SK-N-SH (cell line): ENCODE measurements at regions not wholly inside any gene's neighbourhood (a gene's known extent, or its start where the extent isn't known, plus 50 kb on each side); places are given as distances from the start of the nearest gene placed in this dataset.

Source experiments
- CTCF ChIA-PET: fragments of 300-600, 350-600 bp; formaldehyde crosslinking; extraction: SDS; loops from one replicate; lab custom pipeline; 2021; lab: Yijun Ruan, JAX
- POLR2A ChIA-PET: fragments of 350-600 bp; sonication (Branson Sonifier 250); formaldehyde crosslinking; extraction: SDS; loops from one replicate; lab custom pipeline; 2020; ENCODE audit warnings: antibody characterized with exemption, inconsistent platforms; lab: Yijun Ruan, JAX
- DNase-seq: peaks from one replicate; pipeline ENCODE4 v3.0.0; 2012
- H2AFZ ChIP-seq: fragments of 200-600 bp; sonication (generic); 2 replicates; pipeline ENCODE4 v1.8.1; 2016; ENCODE audit warnings: antibody characterized with exemption, mild to moderate bottlenecking, low read depth
- H3F3A ChIP-seq: fragments of 200-600 bp; sonication (generic); replicated peaks from 2 replicates; pipeline ENCODE3; 2016; ENCODE audit warnings: antibody characterized with exemption, mild to moderate bottlenecking; ENCODE audit not compliant: insufficient read depth
- H3K27ac ChIP-seq, 2 experiments: fragments of 200-500 bp in 1 of 2; fragments of 200-600 bp in 1 of 2; sonication (Bioruptor generic) in 1 of 2; sonication (generic), shearing (Covaris generic) in 1 of 2; 2 replicates each; pipeline versions ENCODE4 v1.5.1 to v1.6.1; 2014 to 2016; ENCODE audit warnings: low read depth in 2 of 2, inconsistent platforms in 1 of 2, low read length in 1 of 2, mild to moderate bottlenecking in 1 of 2, mixed read lengths in 1 of 2
- H3K27me3 ChIP-seq: fragments of 200-600 bp; sonication (generic), shearing (Covaris generic); 2 replicates; pipeline ENCODE4 v1.6.1; 2016; ENCODE audit warnings: mixed run types; ENCODE audit not compliant: insufficient read depth
- H3K36me3 ChIP-seq, 2 experiments: fragments of 200-500 bp in 1 of 2; fragments of 200-600 bp in 1 of 2; sonication (Bioruptor generic) in 1 of 2; sonication (generic) in 1 of 2; replicated peaks in 1 of 2; 2 replicates each; pipeline versions ENCODE3 to v1.5.1; 2014 to 2016; ENCODE audit warnings: low read length in 1 of 2, mild to moderate bottlenecking in 1 of 2; ENCODE audit not compliant: insufficient read depth in 2 of 2, control insufficient read depth in 1 of 2
- H3K4me1 ChIP-seq, 2 experiments: fragments of 200-500 bp in 1 of 2; fragments of 200-600 bp in 1 of 2; sonication (Bioruptor generic) in 1 of 2; sonication (generic), shearing (Covaris generic) in 1 of 2; 2 replicates each; pipeline versions ENCODE4 v1.5.1 to v1.6.1; 2014 to 2016; ENCODE audit warnings: low read depth in 1 of 2, low read length in 1 of 2, mixed run types in 1 of 2; ENCODE audit not compliant: insufficient read depth in 2 of 2, control insufficient read depth in 1 of 2
- H3K4me2 ChIP-seq: fragments of 200-600 bp; sonication (generic), shearing (Covaris generic); 2 replicates; pipeline ENCODE4 v1.6.1; 2017; ENCODE audit warnings: mixed run types
- H3K4me3 ChIP-seq, 2 experiments: fragments of 200-500 bp in 1 of 2; fragments of 200-600 bp in 1 of 2; sonication (Bioruptor generic) in 1 of 2; sonication (generic), shearing (Covaris generic) in 1 of 2; 2 replicates each; pipeline versions ENCODE4 v1.5.1 to v1.8.1; 2014 to 2016; ENCODE audit warnings: low read depth in 2 of 2, inconsistent platforms in 1 of 2, low read length in 1 of 2, mild to moderate bottlenecking in 1 of 2, mixed read lengths in 1 of 2, moderate library complexity in 1 of 2
- H3K79me2 ChIP-seq: fragments of 200-600 bp; sonication (generic); 2 replicates; pipeline ENCODE4 v1.8.1; 2017; ENCODE audit warnings: mild to moderate bottlenecking; ENCODE audit not compliant: insufficient read depth
- H3K9ac ChIP-seq: fragments of 200-600 bp; sonication (generic); 2 replicates; pipeline ENCODE4 v1.6.1; 2017; ENCODE audit warnings: mixed run types
- H3K9me2 ChIP-seq: fragments of 200-600 bp; sonication (generic); 2 replicates; pipeline ENCODE4 v1.6.1; 2017; ENCODE audit warnings: mixed run types
- H3K9me3 ChIP-seq: fragments of 200-600 bp; sonication (generic); 2 replicates; pipeline ENCODE4 v1.6.1; 2017; ENCODE audit warnings: mixed run types, mild to moderate bottlenecking, moderate library complexity
- H4K20me1 ChIP-seq: fragments of 200-600 bp; sonication (generic); 2 replicates; pipeline ENCODE4 v1.6.1; 2017; ENCODE audit warnings: mild to moderate bottlenecking, mixed run types; ENCODE audit not compliant: insufficient read depth
- CHD2 ChIP-seq: fragments of 150-350 bp; IDR thresholded peaks from 2 replicates; pipeline ENCODE4 v1.6.1; 2018; ENCODE audit warnings: low read length; ENCODE audit not compliant: partially characterized antibody
- FOXJ3 ChIP-seq: sonication (generic); formaldehyde crosslinking; IDR thresholded peaks from 2 replicates; pipeline ENCODE4 v1.5.1; 2020; ENCODE audit warnings: mild to moderate bottlenecking, missing genetic modification reagents
- GATA2 ChIP-seq: sonication (generic); formaldehyde crosslinking; IDR thresholded peaks from 2 replicates; pipeline ENCODE4 v1.5.0; 2020; ENCODE audit warnings: mild to moderate bottlenecking, missing genetic modification reagents
- MAX ChIP-seq: IDR thresholded peaks from 2 replicates; pipeline ENCODE4 v1.4.0; 2012; ENCODE audit warnings: low read depth
- MEF2A ChIP-seq: IDR thresholded peaks from 2 replicates; pipeline ENCODE4 v1.4.0; 2012; ENCODE audit warnings: low read depth, borderline replicate concordance
- NFIC ChIP-seq: IDR thresholded peaks from 2 replicates; pipeline ENCODE4 v1.4.0; 2012; ENCODE audit warnings: borderline replicate concordance
- PBX3 ChIP-seq: IDR thresholded peaks from 2 replicates; pipeline ENCODE4; 2012
- RAD21 ChIP-seq: IDR thresholded peaks from 2 replicates; pipeline ENCODE4 v1.6.1; 2012; ENCODE audit warnings: mild to moderate bottlenecking, low read length
- REST ChIP-seq: IDR thresholded peaks from 2 replicates; pipeline ENCODE4 v1.6.1; 2012; ENCODE audit warnings: mild to moderate bottlenecking, low read depth, low read length, moderate library complexity
- SMC3 ChIP-seq: IDR thresholded peaks from 2 replicates; pipeline ENCODE4 v1.6.1; 2012; ENCODE audit warnings: low read depth, low read length, improper control_type of control experiment
- WGBS: methylation state at CpG from one replicate; pipeline ENCODE4 v1.1.6; 2017; ENCODE audit warnings: low lambda C conversion rate; 5-methylcytosine and 5-hydroxymethylcytosine counted together
- TF ChIP-seq, protein P1 (sequence below): fragments of 150-350 bp; IDR thresholded peaks from 2 replicates; pipeline ENCODE4 v1.6.1; 2016; ENCODE audit warnings: mild to moderate bottlenecking, low read depth, low read length
- TF ChIP-seq, protein P2 (sequence below): fragments of 200-600 bp; sonication (generic); IDR thresholded peaks from 2 replicates; pipeline ENCODE4 v1.6.1; 2017; ENCODE audit warnings: antibody characterized with exemption, mild to moderate bottlenecking, moderate library complexity

DNA sequence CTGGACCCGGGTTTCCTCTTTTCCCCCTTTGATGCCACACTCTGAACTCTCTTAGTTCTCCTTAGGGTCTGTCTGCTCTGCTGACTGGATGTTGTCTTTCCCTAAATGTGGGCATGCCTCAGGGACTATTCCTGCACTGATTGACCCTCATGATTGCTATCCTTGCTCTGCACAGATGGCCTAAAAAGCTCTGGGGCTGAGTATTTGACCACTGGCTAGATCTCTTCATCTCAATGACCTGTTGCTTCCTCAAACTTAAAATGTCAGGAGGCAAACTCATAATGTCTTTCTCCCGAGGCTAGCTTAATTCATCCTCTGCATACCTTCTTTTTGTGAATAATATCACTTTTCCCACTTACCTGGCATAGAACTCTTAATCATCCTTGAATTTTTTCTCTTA, 157.4 kb downstream of the GATB start (continued):
- TF ChIP-seq REST (no peak), MAX (no peak)
- TF ChIP-seq, all 33 proteins: peak for 0

DNA sequence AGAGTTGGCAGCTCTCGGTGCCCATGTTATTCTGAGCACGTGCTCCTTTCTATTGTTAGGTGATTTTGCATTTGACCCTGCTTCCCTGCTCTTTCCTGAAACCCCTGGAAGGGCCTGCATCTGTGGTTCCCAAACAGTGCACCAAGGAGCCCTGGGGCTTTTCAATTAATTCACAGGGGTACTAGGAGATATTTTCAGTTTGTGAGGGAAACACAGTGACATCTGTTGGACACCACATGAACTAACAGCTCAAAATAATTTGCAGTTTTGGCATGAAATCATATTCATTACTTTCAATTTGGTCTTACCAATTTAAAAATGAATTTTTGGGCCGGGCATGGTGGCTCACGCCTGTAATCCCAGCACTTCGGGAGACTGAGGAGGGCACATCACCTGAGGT, 156.6 kb downstream of the GATB start:
- 0 out of 4 replicates have a peak overlapping the region, but pooled peaks of 1 of the 2 experiments have one; percentile 26 for H3K27ac ChIP-seq
- H3K9me3 ChIP-seq: no peaks in the 10 kb centered on the region
- peaks cover 0 to 22% of the 10 kb centered on the region in 2 experiments; a peak in 2 of 4 replicates for H3K4me1 ChIP-seq
- H3F3A ChIP-seq: no peaks in the 10 kb centered on the region
- peak; percentile 48 for DNase-seq
- WGBS: 57% methylated on average over 5 of the region's 5 CpGs
- TF ChIP-seq SMC3 (peak; percentile 63), NFIC (peak; percentile 7; the same call in 1 of the 2 replicates), PBX3 (no peak), MAX (no peak), GATA2 (no peak), MEF2A (no peak), CHD2 (no peak), RAD21 (peak; percentile 76), FOXJ3 (CRISPR knock-in tag) (no peak)
- TF ChIP-seq, protein P1, sequence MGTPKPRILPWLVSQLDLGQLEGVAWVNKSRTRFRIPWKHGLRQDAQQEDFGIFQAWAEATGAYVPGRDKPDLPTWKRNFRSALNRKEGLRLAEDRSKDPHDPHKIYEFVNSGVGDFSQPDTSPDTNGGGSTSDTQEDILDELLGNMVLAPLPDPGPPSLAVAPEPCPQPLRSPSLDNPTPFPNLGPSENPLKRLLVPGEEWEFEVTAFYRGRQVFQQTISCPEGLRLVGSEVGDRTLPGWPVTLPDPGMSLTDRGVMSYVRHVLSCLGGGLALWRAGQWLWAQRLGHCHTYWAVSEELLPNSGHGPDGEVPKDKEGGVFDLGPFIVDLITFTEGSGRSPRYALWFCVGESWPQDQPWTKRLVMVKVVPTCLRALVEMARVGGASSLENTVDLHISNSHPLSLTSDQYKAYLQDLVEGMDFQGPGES: no peak
- TF ChIP-seq, protein P2, sequence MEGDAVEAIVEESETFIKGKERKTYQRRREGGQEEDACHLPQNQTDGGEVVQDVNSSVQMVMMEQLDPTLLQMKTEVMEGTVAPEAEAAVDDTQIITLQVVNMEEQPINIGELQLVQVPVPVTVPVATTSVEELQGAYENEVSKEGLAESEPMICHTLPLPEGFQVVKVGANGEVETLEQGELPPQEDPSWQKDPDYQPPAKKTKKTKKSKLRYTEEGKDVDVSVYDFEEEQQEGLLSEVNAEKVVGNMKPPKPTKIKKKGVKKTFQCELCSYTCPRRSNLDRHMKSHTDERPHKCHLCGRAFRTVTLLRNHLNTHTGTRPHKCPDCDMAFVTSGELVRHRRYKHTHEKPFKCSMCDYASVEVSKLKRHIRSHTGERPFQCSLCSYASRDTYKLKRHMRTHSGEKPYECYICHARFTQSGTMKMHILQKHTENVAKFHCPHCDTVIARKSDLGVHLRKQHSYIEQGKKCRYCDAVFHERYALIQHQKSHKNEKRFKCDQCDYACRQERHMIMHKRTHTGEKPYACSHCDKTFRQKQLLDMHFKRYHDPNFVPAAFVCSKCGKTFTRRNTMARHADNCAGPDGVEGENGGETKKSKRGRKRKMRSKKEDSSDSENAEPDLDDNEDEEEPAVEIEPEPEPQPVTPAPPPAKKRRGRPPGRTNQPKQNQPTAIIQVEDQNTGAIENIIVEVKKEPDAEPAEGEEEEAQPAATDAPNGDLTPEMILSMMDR: peak; percentile 69
- ChIA-PET CTCF (interaction anchor here (0.6 to 3.0 kb wide), 32 partner anchors 8 to 487 kb away, joined by 3 to 15 read pairs (median 4); partner anchors contain the start of gene PRSS48), POLR2A (no interaction called here)
- H3K79me2 ChIP-seq: no peaks in the 10 kb centered on the region
- H3K9ac ChIP-seq: no peak overlapping the region
- H3K9me2 ChIP-seq: no peaks in the 10 kb centered on the region
- H3K27me3 ChIP-seq: no peaks in the 10 kb centered on the region
- H3K4me3 ChIP-seq: no peak overlapping the region
- no peak overlapping the region for H2AFZ ChIP-seq
- H3K4me2 ChIP-seq: no peak overlapping the region
- H4K20me1 ChIP-seq: no peaks in the 10 kb centered on the region
- no peaks in the 10 kb centered on the region for H3K36me3 ChIP-seq
